Right kidney (tissue), 1 donor: ENCODE measurements at regions not wholly inside any gene's neighbourhood (a gene's known extent, or its start where the extent isn't known, plus 50 kb on each side); places are given as distances from the start of the nearest gene placed in this dataset.
"Not testable (repeated sequence)": the region's sequence is repeated elsewhere in the genome, so short reads cannot be mapped to it uniquely, and the experiment has no call there.

Source experiments
- DNase-seq: peaks from one replicate; pipeline ENCODE4 v3.0.0-alpha.2; 2016

DNA sequence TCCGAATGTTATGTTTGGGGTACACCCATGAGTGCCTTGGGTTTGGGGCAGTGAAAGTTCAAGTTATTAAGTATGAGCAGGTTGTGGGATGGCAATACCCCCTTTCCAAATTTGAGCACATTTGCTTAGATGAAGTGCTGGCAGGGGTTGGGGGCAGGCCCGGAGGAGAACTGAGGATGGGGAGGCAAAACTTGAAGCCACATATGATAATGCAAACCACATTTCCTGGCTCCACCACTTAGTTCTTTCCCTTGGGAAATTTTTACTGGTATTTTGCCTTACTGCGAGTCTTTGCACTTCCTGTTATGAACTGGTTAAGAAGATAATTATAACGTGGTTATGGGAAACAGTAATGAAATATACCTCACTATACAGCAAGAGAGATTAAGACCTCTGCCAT lies 336.0 kb upstream of the ONECUT1 start:
- DNase-seq = no peak

DNA sequence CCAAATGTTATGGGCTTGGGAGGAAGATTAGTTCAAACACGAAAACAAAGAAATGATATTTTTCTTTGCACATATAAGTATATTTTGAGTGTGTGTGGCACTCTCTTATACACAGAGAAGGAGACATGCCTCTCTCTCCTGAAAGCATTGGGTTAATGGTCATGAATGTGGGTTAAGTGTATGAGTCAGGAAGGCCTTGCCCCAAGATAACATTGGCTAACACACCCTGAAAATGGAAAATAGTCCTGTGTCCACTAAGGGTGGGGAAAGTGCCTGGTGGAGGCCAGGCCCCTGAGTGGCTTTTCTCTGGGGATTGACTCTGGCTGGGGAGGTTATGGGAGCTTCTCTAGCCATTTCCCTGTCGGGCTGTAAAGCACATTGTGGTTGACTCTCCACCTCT lies 332.7 kb upstream of the ONECUT1 start:
- no peak for DNase-seq

DNA sequence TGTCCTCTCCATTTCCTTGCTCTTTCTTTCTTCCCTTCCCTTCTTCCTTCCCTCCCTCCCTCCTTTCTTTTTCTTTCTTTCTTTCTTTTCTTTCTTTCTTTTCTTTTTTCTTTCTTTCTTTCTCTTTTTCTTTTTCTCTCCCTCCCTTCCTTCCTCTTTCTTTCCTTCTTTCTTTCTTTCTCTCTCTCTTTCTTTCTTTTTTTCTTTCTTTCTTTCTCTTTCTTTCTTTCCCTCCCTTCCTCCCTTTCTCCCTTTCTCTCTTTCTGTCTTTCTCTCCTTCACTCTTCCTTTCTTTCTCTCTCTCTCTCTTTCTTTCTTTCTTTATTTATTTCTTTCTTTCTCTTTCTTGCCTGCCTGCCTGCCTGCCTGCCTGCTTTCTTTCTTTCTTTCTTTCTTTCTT lies 326.8 kb upstream of the ONECUT1 start:
- DNase-seq = not testable (repeated sequence)

DNA sequence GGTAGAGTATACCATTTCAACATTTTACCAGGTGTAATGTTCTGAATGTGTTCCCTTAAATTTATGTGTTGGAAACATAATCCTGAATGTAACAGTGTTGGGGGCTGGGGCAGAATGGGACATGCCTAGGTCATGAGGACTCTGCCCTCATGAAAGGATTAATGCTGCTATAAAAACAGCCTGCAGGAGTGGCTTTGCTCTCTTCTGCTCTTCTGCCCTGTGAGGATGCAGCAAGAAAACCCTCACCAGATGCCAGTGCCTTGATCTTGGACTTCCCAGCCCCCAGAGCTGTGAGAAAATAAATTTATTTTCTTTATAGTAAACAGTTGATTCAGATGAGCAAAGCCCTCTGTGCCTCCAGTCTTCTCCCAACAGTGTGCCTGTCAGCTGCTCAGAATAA lies 326.0 kb upstream of the ONECUT1 start:
- DNase-seq = no peak

DNA sequence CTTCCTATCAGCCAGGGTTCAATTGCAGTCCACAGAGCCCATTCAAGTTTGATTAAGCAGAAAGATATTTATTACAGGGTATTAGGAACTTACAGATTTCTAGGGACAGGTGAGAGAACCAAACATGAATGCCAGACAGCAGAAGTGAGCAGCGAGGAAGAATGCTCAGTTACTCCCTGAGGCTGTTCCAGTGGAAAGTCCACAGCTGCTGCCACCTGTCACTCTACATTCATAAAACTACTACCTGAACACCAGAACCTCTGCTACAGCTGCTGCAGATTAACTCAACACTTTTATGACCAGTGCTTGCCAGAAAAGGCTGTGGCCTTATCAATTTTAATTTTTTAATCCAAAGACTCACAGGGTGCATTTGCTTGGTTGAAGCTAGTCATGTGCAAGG lies 325.4 kb upstream of the ONECUT1 start:
- DNase-seq = no peak

DNA sequence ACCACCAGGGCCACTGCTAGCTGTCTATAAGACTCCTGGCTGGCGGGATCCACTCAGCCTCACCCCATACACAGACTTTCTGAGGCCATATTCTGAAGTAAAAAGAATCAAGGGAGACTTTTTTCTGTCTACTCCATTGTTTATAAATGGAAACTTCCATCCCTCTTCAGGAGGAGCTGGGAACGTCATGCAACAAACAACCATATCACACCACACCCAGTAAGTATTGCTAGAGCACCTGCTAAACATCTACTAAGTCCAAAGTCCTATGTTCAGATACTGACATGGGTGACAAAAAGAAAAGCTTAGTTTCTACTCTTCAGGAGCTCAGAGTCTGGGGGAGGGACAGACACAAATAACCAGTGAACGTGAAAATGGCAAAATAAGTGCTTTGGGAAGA lies 324.8 kb upstream of the ONECUT1 start:
- DNase-seq = no peak

DNA sequence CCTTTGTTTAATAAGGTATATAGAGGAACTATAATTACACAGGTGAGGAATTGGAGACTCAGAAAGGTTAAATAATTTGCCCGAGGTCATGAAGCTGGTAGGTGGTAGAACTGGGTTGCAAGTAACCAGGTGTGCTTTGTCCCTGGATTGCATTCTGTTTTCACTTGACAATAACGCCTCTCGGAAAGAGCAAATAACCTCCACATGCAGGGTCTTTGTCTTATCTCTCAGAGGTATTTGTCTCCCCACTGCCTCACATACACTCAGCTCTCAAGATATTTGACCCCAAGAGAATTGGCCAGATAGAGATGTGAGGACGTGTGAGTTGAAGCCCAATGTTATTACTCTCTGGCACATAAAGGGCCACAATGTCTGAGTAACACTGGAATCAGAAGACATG lies 320.9 kb upstream of the ONECUT1 start:
- DNase-seq = no peak

DNA sequence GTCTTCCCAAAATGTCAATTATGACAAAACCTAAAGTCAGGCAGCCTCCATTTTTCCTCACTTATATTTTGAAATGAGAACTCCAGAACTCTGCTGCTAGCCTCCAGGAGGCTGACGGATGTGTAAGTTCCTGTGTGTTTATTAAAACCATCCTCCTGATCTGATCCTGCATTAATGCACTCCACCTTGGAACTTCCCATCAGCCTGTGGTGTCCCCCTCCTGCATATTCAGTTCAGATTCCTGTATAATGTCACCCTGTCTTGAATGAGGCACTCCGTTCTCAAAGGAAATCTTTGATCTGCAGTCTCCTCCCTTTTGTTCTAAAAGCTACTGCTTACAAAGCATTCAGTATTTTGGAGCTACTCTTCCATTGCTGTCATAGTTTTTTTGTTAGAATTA lies 318.2 kb upstream of the ONECUT1 start:
- DNase-seq = no peak

DNA sequence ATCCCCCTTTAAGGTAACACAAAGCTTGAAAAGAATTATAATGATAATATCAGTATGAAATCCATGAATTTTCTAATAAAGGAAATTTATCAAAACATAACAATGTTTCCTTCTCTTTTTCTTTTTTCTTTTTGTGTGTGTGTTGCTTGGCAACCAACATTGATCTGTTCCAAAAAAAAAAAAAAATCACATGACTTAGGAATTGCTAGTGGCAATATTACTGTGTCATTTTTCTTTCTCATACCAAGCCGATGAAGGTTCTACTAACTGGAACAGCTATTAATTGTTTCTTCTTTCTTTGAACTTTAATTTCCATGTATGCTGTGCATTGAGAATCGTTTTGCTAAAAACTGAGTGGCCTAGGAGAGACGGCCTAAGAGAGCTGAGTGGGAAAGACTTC lies 317.7 kb upstream of the ONECUT1 start:
- DNase-seq = no peak

DNA sequence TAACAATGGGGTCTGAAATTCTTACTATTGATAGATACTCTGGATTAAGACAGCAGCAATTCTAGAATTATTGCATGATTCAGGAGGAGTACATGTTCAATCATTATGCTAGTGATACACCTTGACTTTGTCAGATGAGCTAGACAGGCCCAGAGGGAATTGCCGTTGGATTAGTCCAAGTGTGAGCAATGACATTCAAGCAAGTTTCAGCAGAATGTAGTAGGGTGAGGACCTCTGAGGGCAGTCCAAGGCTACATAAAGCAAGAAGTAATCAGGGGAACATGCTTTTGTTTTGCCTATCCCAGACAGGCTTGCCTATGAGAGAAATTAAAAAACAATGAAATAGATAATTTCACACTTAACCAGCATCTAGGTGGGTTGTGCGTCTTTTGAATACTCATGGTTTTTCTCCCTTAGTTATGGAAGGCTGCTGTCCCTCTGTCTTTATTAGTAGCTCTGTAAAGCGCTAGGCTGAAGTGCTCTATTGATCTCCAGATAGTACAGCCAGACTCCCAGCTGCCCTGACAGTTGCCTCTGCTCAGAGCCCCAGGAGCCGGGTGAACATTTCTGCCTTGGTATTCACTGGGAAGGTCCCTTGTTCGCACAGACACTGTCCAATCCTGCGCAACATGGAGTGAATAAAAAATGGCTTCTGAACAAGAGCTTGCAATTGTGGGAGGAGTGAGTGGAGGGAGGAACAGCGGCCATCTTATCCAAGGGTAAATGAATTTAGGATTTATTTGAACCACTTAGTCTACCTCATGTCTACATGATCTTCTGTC lies 316.6 kb upstream of the ONECUT1 start:
- no peak for DNase-seq

DNA sequence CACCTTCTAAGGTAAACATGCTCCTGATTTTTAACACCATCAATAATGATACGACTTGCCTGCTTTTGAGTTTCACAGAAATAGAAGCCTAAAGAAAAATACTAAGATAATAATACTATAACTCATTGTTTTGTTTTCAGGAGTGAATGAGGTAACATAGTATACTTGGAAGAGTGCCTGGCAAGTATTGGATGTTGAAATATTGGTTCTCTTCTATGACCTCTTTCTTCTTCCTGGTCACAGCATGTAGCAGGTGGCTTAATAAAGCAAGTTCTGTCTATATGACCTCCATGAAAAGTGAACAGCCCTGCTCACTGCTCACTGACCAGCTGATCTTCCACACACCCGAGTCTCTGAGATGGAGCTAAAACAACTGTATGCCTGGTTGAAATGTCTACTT lies 312.3 kb upstream of the ONECUT1 start:
- no peak for DNase-seq

DNA sequence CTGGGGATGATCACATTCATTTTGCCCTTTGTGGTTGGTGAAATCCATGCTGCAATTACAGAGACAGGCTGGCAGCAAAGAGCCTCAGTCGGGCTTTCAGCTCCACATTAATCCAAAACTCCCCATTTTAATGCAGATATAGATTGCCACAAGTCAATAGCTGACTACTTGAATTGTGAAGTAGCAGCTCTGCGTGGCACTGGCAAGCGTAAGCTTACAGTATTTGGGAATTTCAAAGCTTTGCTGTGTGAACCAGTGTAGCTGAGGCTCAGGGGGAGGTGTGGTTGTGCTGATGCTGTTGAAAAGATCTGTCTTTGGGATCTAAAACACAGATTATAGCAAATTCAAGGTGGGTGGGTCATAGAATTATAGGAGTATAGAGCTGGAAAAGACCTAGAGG lies 290.3 kb upstream of the ONECUT1 start:
- DNase-seq = no peak

DNA sequence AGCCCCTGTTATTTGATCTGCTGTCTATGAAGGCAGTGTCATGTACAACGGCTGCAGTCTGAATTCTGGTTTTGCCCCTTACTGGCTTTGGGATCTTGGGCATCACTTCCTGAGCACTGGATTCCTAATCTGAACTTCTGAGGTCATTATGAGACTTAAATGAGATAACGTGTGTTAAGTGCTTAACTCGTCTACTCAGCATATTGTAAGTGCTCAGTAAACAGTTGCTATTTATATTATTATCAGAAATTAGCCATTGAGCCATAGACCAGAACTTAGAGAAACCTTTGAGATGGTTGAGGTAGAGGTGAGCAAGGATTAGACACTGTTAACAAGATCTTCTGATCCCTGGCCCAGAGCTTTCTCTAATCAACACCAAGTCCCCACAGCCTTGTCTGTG lies 284.1 kb upstream of the ONECUT1 start:
- DNase-seq = no peak

DNA sequence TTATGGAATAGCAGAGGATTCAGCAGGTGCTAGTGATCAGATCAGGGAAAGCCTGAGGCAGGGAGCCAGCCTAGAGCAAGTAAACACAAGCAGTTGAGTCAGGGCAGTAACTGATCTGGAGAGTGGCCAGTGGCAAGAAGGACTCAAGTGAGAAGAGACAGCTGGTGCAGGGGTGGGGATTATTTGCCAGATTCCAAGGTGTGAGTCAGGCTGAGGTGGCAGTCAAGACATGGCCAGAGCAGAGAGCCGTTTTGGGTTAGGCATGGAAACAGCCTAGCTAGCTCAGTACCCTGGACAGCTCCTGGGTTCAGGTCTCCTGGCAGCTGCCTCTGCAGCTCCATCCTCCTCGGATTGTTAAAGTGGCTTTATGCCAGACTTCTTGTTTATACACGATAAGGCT lies 281.9 kb upstream of the ONECUT1 start:
- peak; percentile 18 for DNase-seq

DNA sequence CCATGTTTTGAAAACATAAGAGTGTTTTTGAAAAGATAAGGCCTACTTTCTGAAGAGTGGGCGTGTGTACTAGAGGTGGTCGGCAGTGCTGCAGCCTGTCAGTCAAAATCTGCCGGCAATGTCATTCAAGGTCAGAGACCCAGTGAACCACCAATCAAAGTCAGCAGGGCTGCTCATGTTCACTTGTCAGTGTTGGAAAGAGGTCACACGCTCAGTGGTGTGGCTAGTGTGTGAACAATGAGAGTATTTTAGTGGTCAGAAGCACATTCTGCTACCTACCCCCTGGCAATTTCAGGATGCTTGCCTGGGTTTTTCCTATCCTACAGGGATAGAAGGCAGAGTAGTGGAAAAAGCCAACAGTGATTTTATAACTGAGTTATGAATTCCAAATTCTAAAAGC lies 278.5 kb upstream of the ONECUT1 start:
- DNase-seq = no peak

DNA sequence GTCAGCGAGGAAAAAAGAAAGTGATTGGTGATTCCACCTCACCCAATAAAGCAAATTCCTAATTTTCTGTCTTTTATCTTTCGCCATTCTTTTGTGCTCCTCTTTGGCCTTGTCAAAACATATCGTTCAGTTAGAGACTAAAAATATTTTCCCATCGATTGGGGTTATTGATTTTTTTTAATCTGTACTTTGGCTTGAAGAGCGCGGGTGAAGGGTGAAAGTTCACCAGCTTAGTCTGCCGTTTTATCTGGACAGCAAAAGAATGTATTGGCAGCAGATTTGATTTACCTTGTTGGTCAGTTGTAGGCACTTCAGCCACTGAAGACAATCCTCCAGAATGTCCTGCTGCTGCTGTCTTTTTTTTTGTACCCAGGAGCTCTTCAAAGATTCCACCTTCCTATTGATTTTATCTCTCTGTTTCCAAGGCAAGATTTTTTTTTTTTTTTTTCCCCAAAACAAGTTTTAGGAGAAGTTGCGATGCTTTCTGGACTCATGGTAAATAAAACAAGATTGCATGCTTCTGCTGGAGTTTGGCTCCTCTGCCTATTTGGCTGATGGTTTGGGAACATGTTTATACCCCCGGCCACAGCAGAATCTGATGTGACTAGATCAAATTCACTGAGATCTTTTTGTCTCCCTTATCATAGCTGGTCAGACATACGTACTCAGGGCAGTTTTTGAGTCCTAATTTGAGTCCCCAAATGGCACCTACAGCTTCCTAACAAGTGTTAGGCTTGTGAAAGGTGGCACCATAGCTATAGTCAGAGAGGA lies 269.3 kb upstream of the ONECUT1 start:
- no peak for DNase-seq

DNA sequence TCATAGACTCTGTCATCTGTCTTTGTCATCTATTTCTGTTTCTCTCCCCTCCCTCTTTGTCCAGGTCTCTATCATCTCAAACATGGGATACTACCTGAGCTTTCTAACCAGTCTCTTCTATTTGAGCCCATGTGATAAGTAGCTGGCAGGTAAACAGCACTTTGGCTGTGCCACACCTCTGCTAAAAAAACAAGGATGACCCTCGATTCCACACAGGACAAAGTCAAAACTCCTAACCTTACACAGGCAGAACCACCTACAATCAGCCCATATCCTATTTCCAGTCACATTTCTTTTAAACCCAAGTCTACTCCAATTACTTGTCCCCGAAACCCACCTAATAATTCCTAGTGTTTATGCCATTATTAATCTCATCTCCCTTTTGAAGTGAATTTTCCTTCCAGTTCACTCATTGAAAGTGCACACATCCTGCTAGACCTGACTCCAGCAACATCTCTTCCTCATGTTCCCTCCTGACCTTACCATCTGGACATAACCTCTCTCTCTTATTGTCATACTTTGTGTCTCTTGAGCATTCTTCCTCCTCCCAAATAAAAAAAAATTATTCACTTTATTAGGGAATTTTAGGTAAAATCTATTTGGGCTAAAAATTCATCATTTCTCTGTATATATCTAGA lies 256.1 kb upstream of the ONECUT1 start:
- no peak for DNase-seq

DNA sequence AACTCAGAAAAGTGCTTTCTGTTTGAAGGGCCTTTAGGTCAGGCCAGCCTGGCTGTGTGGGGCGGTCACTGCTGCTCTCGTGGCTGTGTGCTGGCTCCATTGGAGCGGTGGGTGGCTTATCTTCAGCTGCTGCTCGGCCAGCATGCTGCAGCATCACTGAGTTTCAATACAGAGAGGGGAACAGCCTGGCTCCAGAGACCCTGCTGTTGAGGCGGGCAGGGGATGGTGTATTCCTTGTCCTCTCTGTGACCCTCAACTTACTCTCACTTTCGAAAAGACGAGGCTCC lies 248.5 kb upstream of the ONECUT1 start:
- DNase-seq = no peak

DNA sequence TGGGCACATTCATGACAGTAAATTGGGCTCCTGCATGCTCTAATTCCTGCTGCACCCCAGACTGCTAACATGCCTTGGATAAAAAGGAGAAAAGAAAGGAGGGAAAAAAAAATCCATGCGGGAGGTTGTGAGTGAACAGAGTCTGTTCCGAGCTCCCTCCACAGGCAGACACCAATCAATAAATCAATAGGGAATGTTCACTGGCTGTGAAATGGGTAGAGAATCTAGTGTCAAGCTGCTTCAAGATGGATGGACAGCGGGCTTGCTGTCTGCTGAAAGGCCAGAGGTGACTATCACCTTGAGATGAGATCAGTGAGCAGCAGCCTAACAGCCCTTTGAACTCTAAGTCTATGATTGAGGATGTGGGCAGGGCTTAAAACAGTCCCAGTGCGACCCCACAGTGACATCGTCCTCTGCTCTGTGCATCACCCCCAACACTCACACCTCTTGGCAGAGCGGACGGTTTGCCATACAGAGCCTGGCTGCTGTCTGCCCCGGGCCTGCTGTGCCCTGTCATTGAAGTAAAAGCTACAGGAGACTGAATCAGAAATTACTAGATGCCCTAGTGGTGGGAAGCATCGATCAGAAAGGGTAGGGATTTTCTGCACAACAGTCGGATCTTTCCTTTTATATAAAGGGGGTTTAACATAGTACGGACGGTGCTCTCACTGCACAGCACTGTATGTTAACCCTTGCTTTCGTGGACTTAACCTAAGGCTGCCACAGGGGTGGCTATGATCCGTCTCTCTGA lies 247.9 kb upstream of the ONECUT1 start:
- DNase-seq = no peak

DNA sequence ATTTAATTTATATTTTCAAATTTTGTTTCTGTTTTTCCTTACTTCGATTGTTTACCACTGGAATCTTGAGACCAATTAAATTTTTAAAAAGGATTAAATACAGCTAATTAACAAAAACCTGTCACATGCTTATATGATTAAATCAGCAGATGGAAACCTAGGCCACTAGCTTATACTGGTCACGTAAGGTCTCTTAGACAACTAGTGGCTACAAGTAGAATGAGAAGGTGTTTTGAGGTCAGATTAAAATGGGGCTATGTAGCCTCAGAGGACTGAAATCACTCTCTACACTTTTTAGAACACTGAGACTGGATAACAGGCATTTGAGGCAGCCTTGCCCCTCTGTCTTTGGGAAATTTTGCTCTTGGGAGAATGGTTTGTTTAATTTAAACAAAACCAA lies 246.5 kb upstream of the ONECUT1 start:
- no peak for DNase-seq

DNA sequence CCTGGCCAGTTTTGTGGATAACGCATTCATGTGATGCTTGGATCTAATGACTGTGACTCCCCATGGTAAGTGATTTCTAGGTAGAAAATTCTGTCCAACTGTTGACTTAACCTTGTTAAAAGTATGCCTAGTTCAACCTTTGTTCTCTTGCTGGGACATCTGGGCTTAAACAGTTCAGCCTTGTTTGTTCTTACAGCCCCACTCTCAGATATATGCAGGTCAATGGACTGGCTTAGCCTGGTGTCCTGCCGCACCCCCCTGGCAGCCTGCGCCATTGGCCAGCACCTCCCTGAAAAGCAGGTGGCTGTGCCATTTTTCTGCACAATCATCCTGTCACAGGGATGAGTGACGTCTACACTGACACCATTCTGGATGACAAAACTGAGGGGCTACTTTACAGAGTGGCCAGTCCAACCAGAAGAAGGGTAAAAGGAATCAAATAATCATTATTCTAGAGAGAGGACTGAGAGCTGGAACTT lies 244.7 kb upstream of the ONECUT1 start:
- DNase-seq = no peak

DNA sequence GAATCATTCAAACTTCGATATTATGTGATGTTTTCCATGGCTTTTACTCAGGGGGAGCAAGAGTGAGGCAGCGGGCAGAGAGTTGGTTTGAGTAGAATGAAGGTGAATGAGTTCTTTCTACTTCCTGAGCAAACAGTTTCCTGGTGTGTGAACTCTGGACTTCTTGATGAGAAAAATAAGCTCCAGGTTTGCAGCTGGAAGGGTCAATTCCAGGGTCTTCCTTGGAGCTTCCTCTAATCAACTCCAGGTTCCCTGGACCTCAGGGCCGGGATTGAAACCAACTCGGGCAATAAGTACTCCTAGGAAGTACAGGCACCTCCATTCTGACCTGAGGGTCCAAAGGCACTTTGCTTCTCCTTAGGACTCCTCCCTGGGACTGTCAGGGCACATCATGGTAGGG lies 243.6 kb upstream of the ONECUT1 start:
- DNase-seq = no peak

DNA sequence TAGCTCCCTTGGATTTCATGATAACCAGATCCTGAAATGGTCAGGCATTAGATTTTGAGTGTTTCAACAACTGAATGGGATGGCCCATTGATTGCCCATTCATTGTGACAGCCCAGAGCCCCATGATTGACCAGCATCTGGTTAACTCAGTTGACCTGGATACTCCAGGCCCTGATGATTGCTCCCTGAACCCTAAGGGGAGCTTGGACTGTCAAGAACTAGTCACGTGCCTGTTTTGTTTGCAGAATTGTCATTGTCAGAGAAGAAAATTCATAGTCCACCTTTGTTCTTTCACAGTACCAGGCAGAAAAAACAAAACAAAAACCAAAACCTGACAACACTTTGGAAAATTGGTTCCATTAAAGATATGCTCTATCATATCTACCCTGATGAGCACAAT lies 241.3 kb upstream of the ONECUT1 start:
- no peak for DNase-seq
